K562 (cell line): ENCODE measurements at regions not wholly inside any gene's neighbourhood (a gene's known extent, or its start where the extent isn't known, plus 50 kb on each side); places are given as distances from the start of the nearest gene placed in this dataset.

Experiments
- ATAC-seq: fragments of 200-7000 bp; cut with Tn5 transposase; 3 replicates; pipeline ENCODE4 v1.9.1; 2020; ENCODE audit warnings: moderate library complexity
- BruUV-seq: library from RNA; stranded (reverse); fragments of 400-500 nt; replicated peaks from 2 replicates; lab custom pipeline; 2021; lab: Mats Ljungman, UMichigan
- CTCF ChIA-PET: fragments of 300-600 bp; formaldehyde crosslinking; extraction: SDS; loops from one replicate; lab custom pipeline; 2021; ENCODE audit warnings: low intra/inter-chr PET ratio; lab: Yijun Ruan, JAX
- POLR2A ChIA-PET: fragments of 300-600, 350-650 bp; sonication (Branson Sonifier 250); formaldehyde crosslinking; extraction: SDS; loops from one replicate; lab custom pipeline; 2021; ENCODE audit warnings: antibody characterized with exemption, inconsistent platforms; lab: Yijun Ruan, JAX
- DNase-seq, 4 experiments: peaks; one replicate each; pipeline versions ENCODE4 v3.0.0 to v3.0.0-alpha.2; 2011 to 2018; ENCODE audit warnings: low spot score in 3 of 4, mixed read lengths in 3 of 4; ENCODE audit errors: extremely low read depth in 1 of 4
- FAIRE-seq: peaks from 2 replicates; lab custom pipeline; 2011; peaks lifted over from hg19 to GRCh38; lab: Jason Lieb, UNC
- H2AFZ ChIP-seq: 2 replicates; pipeline ENCODE4 v1.6.0; 2011; ENCODE audit warnings: low read depth, low read length, control low read depth, inconsistent platforms
- H3K27ac ChIP-seq: fragments of 200-600 bp; 3 replicates; pipeline ENCODE4 v1.8.0; 2011; ENCODE audit warnings: low read depth, mild to moderate bottlenecking, control low read depth, inconsistent platforms, low read length, moderate library complexity, mixed read lengths; ENCODE audit errors: extremely low read depth
- H3K27me3 ChIP-seq, 2 experiments: fragments of 300-600 bp in 1 of 2; 2 replicates in 1 of 2; 3 replicates in 1 of 2; pipeline versions ENCODE4 v1.6.0 to v1.8.0; 2011; ENCODE audit warnings: inconsistent platforms in 2 of 2, low read length in 2 of 2, mild to moderate bottlenecking in 1 of 2, mixed read lengths in 1 of 2, moderate library complexity in 1 of 2; ENCODE audit not compliant: control insufficient read depth in 2 of 2, insufficient read depth in 2 of 2
- H3K36me3 ChIP-seq: fragments of 300-600 bp; 3 replicates; pipeline ENCODE4 v1.8.0; 2011; ENCODE audit warnings: mild to moderate bottlenecking, low read length, inconsistent platforms; ENCODE audit not compliant: control insufficient read depth, insufficient read depth
- H3K4me1 ChIP-seq, 2 experiments: fragments of 200-600 bp in 1 of 2; replicated peaks in 1 of 2; 2 replicates in 1 of 2; 3 replicates in 1 of 2; pipeline versions ENCODE4 v1.5.1 to v1.8.0; 2011; ENCODE audit warnings: inconsistent platforms in 2 of 2, low read length in 2 of 2, mild to moderate bottlenecking in 1 of 2, mixed read lengths in 1 of 2, moderate library complexity in 1 of 2; ENCODE audit not compliant: control insufficient read depth in 2 of 2, insufficient read depth in 2 of 2
- H3K4me2 ChIP-seq: 2 replicates; pipeline ENCODE4 v1.6.1; 2011; ENCODE audit warnings: low read length, control low read depth, inconsistent platforms, mixed read lengths; ENCODE audit not compliant: insufficient read depth
- H3K4me3 ChIP-seq: fragments of 200-600 bp; sonication (generic), shearing (Covaris generic); 2 replicates; pipeline ENCODE4 v1.5.1; 2016; ENCODE audit warnings: control low read depth, inconsistent platforms
- H3K79me2 ChIP-seq: fragments of 200-600 bp; 3 replicates; pipeline ENCODE4 v1.8.0; 2011; ENCODE audit warnings: low read length, inconsistent platforms; ENCODE audit not compliant: control insufficient read depth, insufficient read depth
- H3K9ac ChIP-seq, 2 experiments: 2 replicates each; pipeline versions ENCODE4 v1.6.0 to v1.6.1; 2011; ENCODE audit warnings: low read depth in 2 of 2, low read length in 2 of 2, control low read depth in 1 of 2, inconsistent platforms in 1 of 2, mild to moderate bottlenecking in 1 of 2, mixed read lengths in 1 of 2; ENCODE audit not compliant: insufficient read depth in 1 of 2
- H3K9me1 ChIP-seq: one replicate; pipeline ENCODE4 v1.6.0; 2011; ENCODE audit warnings: inconsistent platforms, mild to moderate bottlenecking, low read length, moderate library complexity; ENCODE audit not compliant: control insufficient read depth, insufficient read depth
- H3K9me3 ChIP-seq: replicated peaks from 2 replicates; pipeline ENCODE4 v1.5.1; 2011; ENCODE audit warnings: low read depth, low read length, inconsistent platforms; ENCODE audit not compliant: control insufficient read depth, insufficient read depth
- H4K20me1 ChIP-seq: replicated peaks from 2 replicates; pipeline ENCODE4 v1.6.1; 2011; ENCODE audit warnings: low read length, inconsistent platforms, mixed read lengths; ENCODE audit not compliant: control insufficient read depth, insufficient read depth
- ATF6 ChIP-seq: sonication (generic); formaldehyde crosslinking; IDR thresholded peaks from 2 replicates; pipeline ENCODE4 v1.4.0; 2020; ENCODE audit warnings: mild to moderate bottlenecking, missing genetic modification reagents
- C11orf30 ChIP-seq: fragments of 450-650 bp; IDR thresholded peaks from 2 replicates; pipeline ENCODE4 v1.6.1; 2016; ENCODE audit warnings: low read depth, mild to moderate bottlenecking
- CBX8 ChIP-seq: fragments of 200-600 bp; sonication (generic); IDR thresholded peaks from 2 replicates; pipeline ENCODE4 v1.6.1; 2012; ENCODE audit warnings: borderline replicate concordance, mixed run types, low read depth, mild to moderate bottlenecking, moderate library complexity, mixed read lengths, low read length, control low read depth, inconsistent platforms; ENCODE audit not compliant: poor library complexity, severe bottlenecking; ENCODE audit errors: extremely low read depth
- DDX20 ChIP-seq: fragments of 450-650 bp; IDR thresholded peaks from 2 replicates; pipeline ENCODE4 v1.6.1; 2016; ENCODE audit warnings: missing genetic modification characterization, low read depth, mild to moderate bottlenecking, missing compliant biosample characterization, moderate library complexity
- MTA1 ChIP-seq: fragments of 450-650 bp; IDR thresholded peaks from 2 replicates; pipeline ENCODE4 v1.6.1; 2017; ENCODE audit warnings: borderline replicate concordance
- RBM15 ChIP-seq: fragments of 200-400 bp; formaldehyde crosslinking; IDR thresholded peaks from 2 replicates; pipeline ENCODE4 v1.6.1; 2018; ENCODE audit warnings: mild to moderate bottlenecking, low read length, moderate library complexity; ENCODE audit not compliant: insufficient read depth
- SFPQ ChIP-seq: fragments of 200-400 bp; formaldehyde crosslinking; IDR thresholded peaks from 2 replicates; pipeline ENCODE4 v1.6.1; 2017; ENCODE audit warnings: mild to moderate bottlenecking, low read depth, low read length, moderate library complexity
- SPI1 ChIP-seq: IDR thresholded peaks from 2 replicates; pipeline ENCODE4 v1.6.1; 2011; ENCODE audit warnings: low read depth, low read length, control low read depth, borderline replicate concordance
- TCFL5 ChIP-seq: fragments of 250-450 bp; sonication (Bioruptor Pico); conservative IDR thresholded peaks from 2 replicates; pipeline ENCODE4 v1.6.1; 2021; ENCODE audit warnings: mild to moderate bottlenecking, moderate library complexity, matching md5 sums
- TEAD2 ChIP-seq: fragments of 450-650 bp; IDR thresholded peaks from 2 replicates; pipeline ENCODE4 v1.6.1; 2016; ENCODE audit warnings: missing genetic modification characterization, control low read depth, missing compliant biosample characterization
- ZBTB49 ChIP-seq: sonication (generic); formaldehyde crosslinking; IDR thresholded peaks from 2 replicates; pipeline ENCODE4 v1.8.0; 2022; ENCODE audit warnings: missing genetic modification reagents, mild to moderate bottlenecking, borderline replicate concordance
- ZNF282 ChIP-seq: sonication (generic); formaldehyde crosslinking; IDR thresholded peaks from 2 replicates; pipeline ENCODE4 v1.8.1; 2023; ENCODE audit warnings: missing genetic modification reagents
- ZNF324 ChIP-seq: fragments of 250-450 bp; sonication (Bioruptor Pico); IDR thresholded peaks from 2 replicates; pipeline ENCODE4 v1.4.0; 2020; ENCODE audit warnings: mild to moderate bottlenecking
- ZNF76 ChIP-seq: fragments of 250-450 bp; sonication (Bioruptor Pico); IDR thresholded peaks from 2 replicates; pipeline ENCODE4 v1.4.0; 2020; ENCODE audit warnings: mild to moderate bottlenecking, moderate library complexity, borderline replicate concordance
- WGBS: fragments of 100-300 bp; shearing (Covaris generic); methylation state at CpG from one replicate; pipeline ENCODE4 v1.1.6; 2016; ENCODE audit warnings: low coverage, mixed read lengths; ENCODE audit not compliant: insufficient coverage; ENCODE audit errors: missing lambda C conversion rate; 5-methylcytosine and 5-hydroxymethylcytosine counted together
- in situ Hi-C: fragments of 300-500 bp; cut with MboI; formaldehyde crosslinking; loops from 4 replicates; pipeline ENCODE4 v1.15.0; 2018; ENCODE audit warnings: inconsistent platforms, mixed read lengths
- intact Hi-C: fragments of 100-400 bp; cut with micrococcal nuclease; formaldehyde crosslinking; loops from 2 replicates; pipeline ENCODE4 v1.14.2; 2022

GRCh38 chr2:9791711-9792110 lies 51.6 kb upstream of the TAF1B start:
- CTCF ChIA-PET, result interaction anchor here (0.7 kb wide), 1 partner anchor 14 kb away, joined by 3 read pairs; no protein-coding TSS in a partner anchor
- Histone ChIP-seq H4K20me1 (no peaks in the 10 kb centered on the region), H3K9me1 (no peaks in the 10 kb centered on the region), H3K4me2 (no peak overlapping the region), H3K9ac (no peak overlapping the region), H3K27me3 (peaks cover 0 to 8% of the 10 kb centered on the region in 2 experiments; a peak in 1 of 5 replicates), H3K4me1 (peaks cover 0 to 3% of the 10 kb centered on the region in 2 experiments; a peak in 1 of 5 replicates), H3K36me3 (no peaks in the 10 kb centered on the region), H2AFZ (no peak overlapping the region), H3K79me2 (no peaks in the 10 kb centered on the region), H3K27ac (no peak overlapping the region), H3K4me3 (no peak overlapping the region), H3K9me3 (no peaks in the 10 kb centered on the region)
- no peak for TF ChIP-seq ZNF324 (CRISPR knock-in tag)
- no peak for TF ChIP-seq ATF6 (CRISPR knock-in tag)
- TF ChIP-seq DDX20 (tag), result no peak
- TF ChIP-seq ZNF76, result no peak
- no peak for TF ChIP-seq MTA1
- TF ChIP-seq CBX8, result no peak
- no peak for TF ChIP-seq C11orf30
- no peak for TF ChIP-seq ZNF282 (CRISPR knock-in tag)
- TF ChIP-seq TEAD2, result no peak
- no peak for TF ChIP-seq SFPQ
- no peak for TF ChIP-seq RBM15
- no peak for TF ChIP-seq ZBTB49 (CRISPR knock-in tag)
- TF ChIP-seq TCFL5 (CRISPR knock-in tag), result no peak
- no peak for TF ChIP-seq SPI1
- intact Hi-C loops (no loop called here), in situ Hi-C loops (loop anchor here (10.0 kb wide), 1 partner anchor 643 kb away; no protein-coding TSS in a partner anchor)
- WGBS, result 3% methylated on average over 4 of the region's 4 CpGs
- ATAC-seq (no peak), FAIRE-seq (no peak), DNase-seq (no peak)
- no TSS peak for BruUV-seq
- POLR2A ChIA-PET, result no interaction called here
